ENCODE measurements at regions not wholly inside any gene's neighbourhood (a gene's known extent, or its start where the extent isn't known, plus 50 kb on each side); places are given as distances from the start of the nearest gene placed in this dataset.

- Histone ChIP-seq H3T11ph (ENCODE audit: low read length) (no peak overlapping the region), H2AK5ac (ENCODE audit: insufficient read length, low read length) (no peak overlapping the region), H2BK5ac (ENCODE audit: insufficient read length, low read length) (no peak overlapping the region), H2BK120ac (ENCODE audit: low read depth, low read length, poor library complexity, severe bottlenecking) (no peak overlapping the region), H3K79me2 (ENCODE audit: insufficient read depth, low read length) (no peaks in the 10 kb centered on the region), H3K27ac (ENCODE audit: insufficient read length, low read depth, low read length) (no peak overlapping the region), H4K91ac (ENCODE audit: insufficient read length, low read depth, low read length) (no peak overlapping the region), H3K4ac (ENCODE audit: low read depth, low read length) (no peak overlapping the region), H2BK12ac (ENCODE audit: insufficient read length, low read depth, low read length) (no peak overlapping the region), H3K18ac (ENCODE audit: insufficient read length, low read depth, low read length) (no peak overlapping the region), H4K20me1 (ENCODE audit: control insufficient read depth, insufficient read depth, insufficient read length) (no peaks in the 10 kb centered on the region), H3K79me1 (ENCODE audit: insufficient read depth, low read depth, low read length, poor library complexity, severe bottlenecking) (no peaks in the 10 kb centered on the region), H4K5ac (ENCODE audit: insufficient read length, low read depth, low read length) (no peak overlapping the region), H3K14ac (ENCODE audit: insufficient read depth, low read length) (no peak overlapping the region), H2BK20ac (ENCODE audit: low read depth, low read length, poor library complexity, severe bottlenecking) (no peak overlapping the region), H3K23me2 (ENCODE audit: insufficient read length, low read depth, low read length, poor library complexity, severe bottlenecking) (no peaks in the 10 kb centered on the region), H3K4me1 (ENCODE audit: insufficient read depth, low read length) (no peaks in the 10 kb centered on the region; the same call in 1 of the 2 replicates), H3K56ac (ENCODE audit: insufficient read length, low read depth, low read length) (no peak overlapping the region), H3K27me3 (ENCODE audit: insufficient read depth, low read length) (no peaks in the 10 kb centered on the region), H3K4me2 (ENCODE audit: insufficient read depth, insufficient read length, low read length) (no peak overlapping the region), H2AFZ (ENCODE audit: low read length) (no peak overlapping the region), H3K23ac (ENCODE audit: insufficient read length, low read depth, low read length) (no peak overlapping the region), H4K8ac (replicated peaks; ENCODE audit: insufficient read length, low read depth, low read length) (no peak overlapping the region), H2BK15ac (ENCODE audit: low read depth, low read length) (no peak overlapping the region), H3K9me3 (ENCODE audit: control insufficient read depth, low read depth, low read length) (no peaks in the 10 kb centered on the region), H3K9ac (ENCODE audit: extremely low read depth, insufficient read length, low read length) (no peak overlapping the region)
- no peak for TF ChIP-seq CTCF (conservative IDR thresholded peaks at IDR 0.05)
- no CpG with 5 or more reads among the region's 5 CpGs for WGBS (ENCODE audit: extremely low coverage, insufficient read length, low lambda C conversion rate)
- no peaks in the 10 kb centered on the region; a peak in 1 of 7 replicates for H3K36me3 Mint-ChIP-seq (ENCODE audit: insufficient read depth in 1 of 3, low read depth in 3 of 3)
- no peaks in the 10 kb centered on the region for H3K27me3 Mint-ChIP-seq (ENCODE audit: low read depth)
- no peak for DNase-seq
- peaks cover 0 to 2% of the 10 kb centered on the region in 2 experiments; a peak in 1 of 5 replicates for H3K9me3 Mint-ChIP-seq
- no peak overlapping the region for H3K4me3 Mint-ChIP-seq
- H3K4me1 Mint-ChIP-seq: peaks cover 4 to 12% of the 10 kb centered on the region in 2 experiments; a peak in 3 of 4 replicates
- no peak overlapping the region for H3K27ac Mint-ChIP-seq
Measured at GRCh38 chr2:226600802-226601201, 198.8 kb downstream of the IRS1 start.

All from H9 (cell line).